Uterus (tissue), 3 donors: ENCODE measurements at regions not wholly inside any gene's neighbourhood (a gene's known extent, or its start where the extent isn't known, plus 50 kb on each side); places are given as distances from the start of the nearest gene placed in this dataset.

ENCODE experiments used
- DNase-seq, 2 donors: peaks; one replicate each; pipeline ENCODE4 v3.0.0-alpha.2; 2019 to 2020
- H3K27ac ChIP-seq, 2 donors: fragments of 200-600 bp; sonication (generic); 1 replicate in 1 of 2; 2 replicates in 1 of 2; pipeline ENCODE4 v1.5.1; 2016 to 2018
- H3K27me3 ChIP-seq, 2 donors: fragments of 200-600 bp; sonication (generic); one replicate each; pipeline ENCODE4 v1.5.1; 2018 to 2019; ENCODE audit warnings: control low read depth in 1 of 2
- H3K36me3 ChIP-seq, 2 donors: fragments of 200-600 bp; sonication (generic); one replicate each; pipeline ENCODE4 v1.5.1; 2019; ENCODE audit warnings: control low read depth in 1 of 2
- H3K4me1 ChIP-seq, 2 donors: fragments of 200-600 bp; sonication (generic); one replicate each; pipeline ENCODE4 v1.5.1; 2018 to 2019; ENCODE audit warnings: control low read depth in 1 of 2
- H3K4me3 ChIP-seq, 2 donors: fragments of 200-600 bp; sonication (generic); 1 replicate in 1 of 2; 2 replicates in 1 of 2; pipeline ENCODE4 v1.5.1; 2018 to 2019; ENCODE audit warnings: mild to moderate bottlenecking in 1 of 2
- H3K9me3 ChIP-seq, 2 donors: fragments of 200-600 bp; sonication (generic); one replicate each; pipeline ENCODE4 v1.5.1; 2019; ENCODE audit warnings: control low read depth in 1 of 2
- CTCF ChIP-seq, 4 experiments: fragments of 200-600 bp in 2 of 4; fragments of 450-650 bp in 2 of 4; sonication (generic) in 2 of 4; IDR thresholded peaks; one replicate each; pipeline ENCODE4 v1.5.1; 2016 to 2019; ENCODE audit warnings: antibody characterized with exemption in 4 of 4, mild to moderate bottlenecking in 2 of 4, moderate library complexity in 1 of 4
- POLR2A ChIP-seq, 2 donors: fragments of 450-650 bp; IDR thresholded peaks; one replicate each; pipeline ENCODE4 v1.6.1; 2016; ENCODE audit warnings: antibody characterized with exemption in 2 of 2, mild to moderate bottlenecking in 1 of 2, moderate library complexity in 1 of 2
- intact Hi-C: fragments of 100-400 bp; cut with DNase I; formaldehyde crosslinking; loops from one replicate; pipeline ENCODE4 v1.15.1; 2023; ENCODE audit warnings: low total_unique reads
- donor health status: DM: yes; HTN: yes; CAD: no.

DNA sequence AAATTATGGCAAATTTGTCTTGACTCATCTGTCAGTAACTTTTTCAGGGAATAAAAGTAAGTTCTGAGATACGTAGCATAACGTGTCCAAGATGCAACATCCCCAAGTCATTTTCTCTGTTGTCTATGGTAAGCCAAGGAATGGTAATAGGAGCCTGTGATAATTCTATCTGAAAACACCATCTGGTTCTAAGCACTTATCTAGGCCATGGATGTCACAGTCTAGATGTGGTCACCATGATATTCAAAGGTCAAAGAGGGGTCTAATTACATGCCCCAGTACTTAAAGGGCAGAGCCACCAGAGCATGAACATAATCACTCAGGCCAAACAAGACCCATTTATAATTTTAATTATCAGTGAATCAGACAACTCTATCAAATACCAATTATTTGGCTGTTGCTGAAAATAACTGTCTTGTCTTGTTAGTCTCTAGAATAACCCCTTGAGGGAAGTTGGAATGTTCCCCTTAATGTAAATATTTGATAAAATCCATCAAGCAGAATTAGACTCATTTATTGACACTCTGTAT lies 225.1 kb upstream of the MPPED2 start:
- no peaks in the 10 kb centered on the region for H3K4me1 ChIP-seq
- no peaks in the 10 kb centered on the region for H3K36me3 ChIP-seq
- DNase-seq: no peak
- no peaks in the 10 kb centered on the region for H3K27me3 ChIP-seq
- H3K27ac ChIP-seq: no peak overlapping the region
- H3K9me3 ChIP-seq: no peaks in the 10 kb centered on the region
- TF ChIP-seq POLR2A (IDR thresholded peaks at IDR 0.05): no peak
- TF ChIP-seq CTCF (IDR thresholded peaks at IDR 0.05): no peak
- intact Hi-C loops: no loop called here
- H3K4me3 ChIP-seq: no peak overlapping the region

DNA sequence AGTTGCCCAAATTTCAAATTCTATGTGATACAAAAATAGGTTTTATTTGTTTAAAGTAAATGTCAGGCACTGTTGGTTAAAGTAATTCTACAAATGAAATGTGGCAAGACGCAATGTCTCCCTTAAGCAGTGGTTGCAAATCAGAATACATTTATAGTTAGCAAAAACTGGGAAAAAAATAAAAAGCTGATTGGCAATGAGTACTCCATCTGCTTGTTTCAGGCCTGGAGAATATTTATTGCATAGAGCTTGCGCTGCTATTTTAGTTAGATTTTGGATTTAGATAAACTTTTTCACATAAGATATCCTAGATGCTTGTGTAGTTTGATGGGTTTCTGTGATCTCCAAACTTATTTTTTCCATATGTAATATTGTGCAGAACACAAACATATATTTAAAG lies 224.0 kb upstream of the MPPED2 start:
- no peaks in the 10 kb centered on the region for H3K36me3 ChIP-seq
- no peak for TF ChIP-seq CTCF (IDR thresholded peaks at IDR 0.05)
- no peak for TF ChIP-seq POLR2A (IDR thresholded peaks at IDR 0.05)

GRCh38 chr11:30801357-30801756 lies 215.2 kb upstream of the MPPED2 start:
- intact Hi-C loops: no loop called here
- H3K27me3 ChIP-seq: no peaks in the 10 kb centered on the region
- TF ChIP-seq CTCF (IDR thresholded peaks at IDR 0.05) (no peak), POLR2A (IDR thresholded peaks at IDR 0.05) (no peak)

More for the DNA sequence above, 224.0 kb upstream of the MPPED2 start:
- no peaks in the 10 kb centered on the region for H3K27me3 ChIP-seq
- no peak overlapping the region for H3K4me3 ChIP-seq
- H3K9me3 ChIP-seq: no peaks in the 10 kb centered on the region
- intact Hi-C loops: no loop called here
- no peaks in the 10 kb centered on the region for H3K4me1 ChIP-seq
- no peak overlapping the region for H3K27ac ChIP-seq
- no peak for DNase-seq

DNA sequence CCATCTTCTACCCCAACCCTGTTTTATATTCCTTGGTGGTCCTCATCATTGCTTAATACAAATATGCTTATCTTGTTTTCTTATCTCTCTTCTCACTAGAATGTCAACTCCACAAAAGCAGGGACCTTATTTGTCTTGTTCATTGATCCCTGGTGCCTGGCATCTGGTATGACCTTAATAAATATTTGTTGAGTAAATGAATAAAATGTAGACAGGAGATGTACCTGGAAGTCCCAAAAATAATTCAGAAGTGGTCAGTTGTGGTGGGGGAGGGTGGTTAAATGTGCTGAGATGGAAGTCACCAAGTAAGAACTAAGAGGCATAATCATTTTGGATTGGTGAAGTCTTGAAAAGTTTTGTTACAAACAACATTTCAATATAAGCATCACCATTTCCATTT lies 214.8 kb upstream of the MPPED2 start:
- intact Hi-C loops: no loop called here
- Histone ChIP-seq H3K9me3 (no peaks in the 10 kb centered on the region), H3K36me3 (no peaks in the 10 kb centered on the region), H3K27me3 (no peaks in the 10 kb centered on the region), H3K4me3 (no peak overlapping the region), H3K4me1 (no peaks in the 10 kb centered on the region), H3K27ac (no peak overlapping the region)
- TF ChIP-seq POLR2A (IDR thresholded peaks at IDR 0.05) (no peak), CTCF (IDR thresholded peaks at IDR 0.05) (no peak)
- DNase-seq: no peak

More at GRCh38 chr11:30801357-30801756, 215.2 kb upstream of the MPPED2 start:
- Histone ChIP-seq H3K9me3 (no peaks in the 10 kb centered on the region), H3K36me3 (no peaks in the 10 kb centered on the region), H3K4me1 (no peaks in the 10 kb centered on the region), H3K27ac (no peak overlapping the region), H3K4me3 (no peak overlapping the region)
- no peak for DNase-seq

DNA sequence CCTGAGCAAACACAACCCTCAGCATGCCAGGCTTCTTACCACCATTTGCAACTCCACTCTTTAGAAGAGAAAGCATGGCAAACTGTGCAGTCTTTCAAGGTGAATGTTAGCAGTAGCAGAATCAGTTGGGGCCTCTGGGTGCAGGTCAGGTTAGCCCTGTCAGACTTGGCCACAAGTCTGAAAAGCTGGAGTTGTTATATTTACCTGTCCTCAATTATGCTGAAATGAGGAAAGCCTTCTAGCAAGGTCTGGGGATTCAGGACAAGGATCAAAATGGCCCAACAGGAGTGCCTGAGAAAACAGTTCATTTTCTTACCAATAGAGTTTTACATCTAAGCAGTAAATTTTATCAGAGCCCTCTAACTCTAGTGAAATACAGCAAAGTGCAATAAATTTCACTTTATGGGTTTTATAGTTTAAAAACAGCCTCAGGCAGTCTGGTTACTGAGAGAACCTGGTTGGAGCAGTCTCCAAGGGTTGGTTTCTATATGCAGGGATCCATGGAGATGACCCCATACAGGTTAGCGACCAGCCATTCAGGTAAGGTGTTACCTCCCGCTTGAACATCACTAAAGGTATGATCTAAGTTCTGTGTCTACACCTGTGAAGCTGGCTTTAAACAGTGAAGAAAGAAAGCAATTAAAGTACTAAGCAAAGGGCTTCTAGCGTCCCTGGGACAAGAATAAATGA lies 212.5 kb upstream of the MPPED2 start:
- no peaks in the 10 kb centered on the region for H3K27me3 ChIP-seq
- no peak for DNase-seq
- TF ChIP-seq POLR2A (IDR thresholded peaks at IDR 0.05) (no peak), CTCF (IDR thresholded peaks at IDR 0.05) (no peak)
- H3K4me1 ChIP-seq: no peaks in the 10 kb centered on the region
- no peak overlapping the region for H3K4me3 ChIP-seq
- no peaks in the 10 kb centered on the region for H3K36me3 ChIP-seq
- intact Hi-C loops: no loop called here
- no peaks in the 10 kb centered on the region for H3K9me3 ChIP-seq
- H3K27ac ChIP-seq: no peak overlapping the region
